HG03280 (cell line): ENCODE measurements at regions not wholly inside any gene's neighbourhood (a gene's known extent, or its start where the extent isn't known, plus 50 kb on each side); places are given as distances from the start of the nearest gene placed in this dataset.

Experiments used
- ATAC-seq: cut with Tn5 transposase; IDR thresholded peaks from one replicate; pipeline ENCODE4 v1.9.1; 2021; ENCODE audit warnings: mild to moderate bottlenecking, moderate library complexity; ENCODE audit not compliant: unreplicated experiment

- no peak for ATAC-seq
These were observed 327.3 kb downstream of the SMAD2 start for GRCh38 chr18:47603158-47603557.

GRCh38 chr18:47602273-47602897 lies 328.1 kb downstream of the SMAD2 start:
- no peak for ATAC-seq

GRCh38 chr18:47601581-47602272 lies 328.7 kb downstream of the SMAD2 start:
- ATAC-seq = no peak

GRCh38 chr18:47595831-47596501 lies 334.5 kb downstream of the SMAD2 start:
- ATAC-seq = no peak

GRCh38 chr18:47594621-47595086 lies 335.8 kb downstream of the SMAD2 start:
- no peak for ATAC-seq

- no peak for ATAC-seq
These were observed 336.6 kb downstream of the SMAD2 start for GRCh38 chr18:47593744-47594472.

GRCh38 chr18:47591429-47591828 lies 339.0 kb downstream of the SMAD2 start:
- ATAC-seq = no peak

- no peak for ATAC-seq
These were observed 336.1 kb upstream of the SKOR2 start for GRCh38 chr18:47587587-47587986.

- ATAC-seq = no peak
These were observed 335.1 kb upstream of the SKOR2 start for GRCh38 chr18:47586418-47587070.

- ATAC-seq = no peak
These were observed 334.5 kb upstream of the SKOR2 start for GRCh38 chr18:47585914-47586313.

GRCh38 chr18:47585136-47585535 lies 333.7 kb upstream of the SKOR2 start:
- no peak for ATAC-seq

GRCh38 chr18:47582093-47582492 lies 330.6 kb upstream of the SKOR2 start:
- no peak for ATAC-seq

- ATAC-seq = no peak
These were observed 326.1 kb upstream of the SKOR2 start for GRCh38 chr18:47577520-47577919.

- ATAC-seq = no peak
These were observed 323.5 kb upstream of the SKOR2 start for GRCh38 chr18:47574966-47575365.

- ATAC-seq = no peak
These were observed 320.5 kb upstream of the SKOR2 start for GRCh38 chr18:47571957-47572356.

GRCh38 chr18:47566809-47567208 lies 315.3 kb upstream of the SKOR2 start:
- ATAC-seq = no peak

GRCh38 chr18:47560723-47561715 lies 309.6 kb upstream of the SKOR2 start:
- ATAC-seq = no peak

- no peak for ATAC-seq
These were observed 306.8 kb upstream of the SKOR2 start for GRCh38 chr18:47558110-47558750.

GRCh38 chr18:47557160-47557559 lies 305.7 kb upstream of the SKOR2 start:
- no peak for ATAC-seq
